GM12878 (cell line): ENCODE measurements at regions not wholly inside any gene's neighbourhood (a gene's known extent, or its start where the extent isn't known, plus 50 kb on each side); places are given as distances from the start of the nearest gene placed in this dataset.

Experiments
- ATAC-seq: fragments of 200-7000 bp; cut with Tn5 transposase; 3 replicates; pipeline ENCODE4 v1.9.1; 2020; ENCODE audit warnings: mild to moderate bottlenecking, moderate library complexity
- BruUV-seq: library from RNA; stranded (reverse); fragments of 400-500 nt; replicated peaks from 2 replicates; lab custom pipeline; 2021; lab: Mats Ljungman, UMichigan
- CTCF ChIA-PET: fragments of 300-600 bp; sonication (Branson Sonifier 250); formaldehyde crosslinking; extraction: SDS; loops from one replicate; lab custom pipeline; 2021; ENCODE audit warnings: inconsistent platforms; lab: Yijun Ruan, JAX
- POLR2A ChIA-PET: fragments of 350-600 bp; formaldehyde crosslinking; extraction: SDS; loops from one replicate; lab custom pipeline; 2021; ENCODE audit warnings: inconsistent platforms; lab: Charles Lee
- RAD21 ChIA-PET: fragments of 300-600 bp; sonication (Branson Sonifier 250); formaldehyde crosslinking; loops from one replicate; lab custom pipeline; 2023; ENCODE audit warnings: antibody characterized with exemption; ENCODE audit not compliant: unreplicated experiment; lab: Charles Lee
- SMC1A ChIA-PET: fragments of 300-600 bp; sonication (Branson Sonifier 250); formaldehyde crosslinking; loops from one replicate; lab custom pipeline; 2023; ENCODE audit not compliant: unreplicated experiment, uncharacterized antibody; lab: Charles Lee
- DNase-seq: peaks from one replicate; pipeline ENCODE4 v3.0.0-alpha.2; 2011; ENCODE audit warnings: low read depth, low spot score
- FAIRE-seq: peaks from 3 replicates; lab custom pipeline; 2011; peaks lifted over from hg19 to GRCh38; lab: Jason Lieb, UNC
- H2AFZ ChIP-seq: 2 replicates; pipeline ENCODE4 v1.6.0; 2011; ENCODE audit warnings: low read depth, low read length, control low read depth; ENCODE audit not compliant: control insufficient read depth
- H3K27ac ChIP-seq: 2 replicates; pipeline ENCODE4 v1.5.1; 2011; ENCODE audit warnings: control low read depth; ENCODE audit not compliant: control insufficient read depth, insufficient read depth
- H3K27me3 ChIP-seq, 2 experiments: replicated peaks in 1 of 2; 2 replicates each; pipeline versions ENCODE4 v1.6.0 to v1.6.1; 2011; ENCODE audit warnings: low read length in 1 of 2; ENCODE audit not compliant: control insufficient read depth in 2 of 2, insufficient read depth in 2 of 2
- H3K36me3 ChIP-seq, 2 experiments: 2 replicates each; pipeline ENCODE4 v1.5.1; 2011; ENCODE audit warnings: low read length in 1 of 2; ENCODE audit not compliant: control insufficient read depth in 2 of 2, insufficient read depth in 2 of 2
- H3K4me1 ChIP-seq: 2 replicates; pipeline ENCODE4 v1.6.1; 2011; ENCODE audit warnings: mild to moderate bottlenecking, low read length, moderate library complexity, mixed read lengths; ENCODE audit not compliant: control insufficient read depth, insufficient read depth
- H3K4me2 ChIP-seq: 2 replicates; pipeline ENCODE4 v1.6.0; 2011; ENCODE audit warnings: control low read depth; ENCODE audit not compliant: control insufficient read depth, insufficient read depth
- H3K4me3 ChIP-seq: fragments of 200-600 bp; sonication (generic); 2 replicates; pipeline ENCODE4 v1.5.1; 2016
- H3K79me2 ChIP-seq: 2 replicates; pipeline ENCODE4 v1.6.0; 2011; ENCODE audit warnings: low read length; ENCODE audit not compliant: control insufficient read depth, insufficient read depth
- H3K9ac ChIP-seq: 2 replicates; pipeline ENCODE4 v1.8.0; 2011; ENCODE audit warnings: low read length, control low read depth, mixed read lengths; ENCODE audit not compliant: control insufficient read depth, insufficient read depth
- H3K9me3 ChIP-seq: replicated peaks from 3 replicates; pipeline ENCODE4 v1.5.1; 2011; ENCODE audit warnings: mild to moderate bottlenecking, low read length; ENCODE audit not compliant: control insufficient read depth, insufficient read depth
- H4K20me1 ChIP-seq: 2 replicates; pipeline ENCODE4 v1.6.0; 2011; ENCODE audit not compliant: control insufficient read depth, insufficient read depth
- GATAD2B ChIP-seq: fragments of 450-650 bp; conservative IDR thresholded peaks from 2 replicates; pipeline ENCODE4 v1.6.1; 2017; ENCODE audit warnings: low read depth, mild to moderate bottlenecking, moderate library complexity
- IKZF2 ChIP-seq, 2 experiments: fragments of 450-650 bp; IDR thresholded peaks; 2 replicates each; pipeline ENCODE4 v1.6.1; 2017; ENCODE audit warnings: mild to moderate bottlenecking in 2 of 2, moderate library complexity in 2 of 2
- LARP7 ChIP-seq: fragments of 450-650 bp; IDR thresholded peaks from 2 replicates; pipeline ENCODE4 v1.6.1; 2017; ENCODE audit warnings: mild to moderate bottlenecking
- NFXL1 ChIP-seq: fragments of 450-650 bp; IDR thresholded peaks from 2 replicates; pipeline ENCODE4 v1.6.1; 2017; ENCODE audit warnings: antibody characterized with exemption, mild to moderate bottlenecking, borderline replicate concordance
- NFYA ChIP-seq: IDR thresholded peaks from 2 replicates; pipeline ENCODE4 v1.6.1; 2011; ENCODE audit warnings: low read depth, mild to moderate bottlenecking, low read length, improper control_type of control experiment, borderline replicate concordance
- RBBP5 ChIP-seq: fragments of 200-600 bp; sonication (generic); conservative IDR thresholded peaks from 2 replicates; pipeline ENCODE4 v1.6.1; 2016
- RFX5 ChIP-seq: IDR thresholded peaks from 2 replicates; pipeline ENCODE4 v1.6.1; 2011; ENCODE audit warnings: low read depth, low read length, improper control_type of control experiment
- SMAD5 ChIP-seq: IDR thresholded peaks from 2 replicates; pipeline ENCODE4 v1.6.1; 2016; ENCODE audit warnings: antibody characterized with exemption, low read depth
- STAT3 ChIP-seq: IDR thresholded peaks from 2 replicates; pipeline ENCODE4 v1.6.1; 2011; ENCODE audit warnings: low read depth, low read length, improper control_type of control experiment
- TCF3 ChIP-seq: IDR thresholded peaks from 2 replicates; pipeline ENCODE4 v1.6.1; 2012; ENCODE audit warnings: low read depth, mild to moderate bottlenecking, low read length, borderline replicate concordance; ENCODE audit not compliant: insufficient read depth
- ZNF384 ChIP-seq: IDR thresholded peaks from 2 replicates; pipeline ENCODE4 v1.6.1; 2012; ENCODE audit warnings: low read depth, mild to moderate bottlenecking, low read length, improper control_type of control experiment, borderline replicate concordance
- WGBS: methylation state at CpG from one replicate; pipeline ENCODE4 v1.1.6; 2016; ENCODE audit warnings: low lambda C conversion rate; ENCODE audit not compliant: insufficient replicate concordance, insufficient coverage; ENCODE audit errors: missing lambda C conversion rate; 5-methylcytosine and 5-hydroxymethylcytosine counted together
- in situ Hi-C: fragments of 300-500 bp; cut with MboI; formaldehyde crosslinking; loops from 9 replicates; pipeline ENCODE4 v1.14.3; 2018; ENCODE audit warnings: mixed read lengths
- intact Hi-C: fragments of 100-400 bp; cut with micrococcal nuclease; formaldehyde crosslinking; loops from one replicate; pipeline ENCODE4 v1.14.2; 2022; ENCODE audit not compliant: unreplicated experiment
- TF ChIP-seq, protein P1 (sequence below): fragments of 450-650 bp; IDR thresholded peaks from 2 replicates; pipeline ENCODE4 v1.6.1; 2016; ENCODE audit warnings: mild to moderate bottlenecking, moderate library complexity, borderline replicate concordance
- TF ChIP-seq, protein P2 (sequence below): IDR thresholded peaks from 2 replicates; pipeline ENCODE4 v1.6.1; 2012; ENCODE audit warnings: low read depth, low read length, improper control_type of control experiment
- TF ChIP-seq, protein P3 (sequence below): fragments of 450-650 bp; IDR thresholded peaks from 2 replicates; pipeline ENCODE4 v1.6.1; 2017; ENCODE audit warnings: borderline replicate concordance

DNA sequence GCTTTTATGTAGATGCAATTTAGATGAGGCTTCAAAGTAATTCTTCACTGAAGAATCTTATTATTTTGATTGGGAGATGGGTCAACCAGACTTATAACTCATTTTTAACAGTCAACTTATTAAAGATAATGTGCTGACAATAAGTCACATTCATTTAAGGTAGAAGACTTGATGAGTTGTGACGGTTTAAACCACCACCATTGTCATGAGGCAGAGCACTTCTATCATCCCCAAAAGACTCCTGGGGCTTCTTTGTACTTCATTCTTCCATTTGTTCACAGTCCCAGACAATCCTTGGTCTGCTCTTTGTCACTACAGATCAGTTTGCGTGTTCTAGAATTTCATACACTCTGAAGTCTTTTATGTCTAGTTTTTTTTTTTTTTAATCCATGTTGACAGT is 346.1 kb downstream of the RASEF start:
- ATAC-seq: no peak
- H4K20me1 ChIP-seq: no peaks in the 10 kb centered on the region
- H3K36me3 ChIP-seq: no peaks in the 10 kb centered on the region
- H3K9me3 ChIP-seq: no peaks in the 10 kb centered on the region; the same call in 2 of the 3 replicates
- ChIA-PET RAD21 (no interaction called here), POLR2A (no interaction called here), CTCF (no interaction called here), SMC1A (no interaction called here)
- BruUV-seq: no TSS peak
- H3K27me3 ChIP-seq: no peaks in the 10 kb centered on the region
- DNase-seq: no peak
- no peak overlapping the region for H3K4me2 ChIP-seq
- H2AFZ ChIP-seq: no peak overlapping the region
- H3K79me2 ChIP-seq: no peaks in the 10 kb centered on the region
- in situ Hi-C loops (no loop called here), intact Hi-C loops (no loop called here)
- no peak for TF ChIP-seq TCF3
- no peak for TF ChIP-seq NFXL1
- no peak for TF ChIP-seq STAT3
- TF ChIP-seq NFYA: no peak
- no peak for TF ChIP-seq ZNF384
- no peak for TF ChIP-seq LARP7
- no peak for TF ChIP-seq RBBP5
- no peak for TF ChIP-seq GATAD2B
- TF ChIP-seq SMAD5: no peak
- TF ChIP-seq IKZF2 (IDR thresholded peaks at IDR 0.05): no peak
- no peaks in the 10 kb centered on the region for H3K4me1 ChIP-seq
- H3K9ac ChIP-seq: no peak overlapping the region
- WGBS: 13% methylated on average over 2 of the region's 2 CpGs
- H3K27ac ChIP-seq: no peak overlapping the region
- no peak for FAIRE-seq
- no peak overlapping the region for H3K4me3 ChIP-seq

DNA sequence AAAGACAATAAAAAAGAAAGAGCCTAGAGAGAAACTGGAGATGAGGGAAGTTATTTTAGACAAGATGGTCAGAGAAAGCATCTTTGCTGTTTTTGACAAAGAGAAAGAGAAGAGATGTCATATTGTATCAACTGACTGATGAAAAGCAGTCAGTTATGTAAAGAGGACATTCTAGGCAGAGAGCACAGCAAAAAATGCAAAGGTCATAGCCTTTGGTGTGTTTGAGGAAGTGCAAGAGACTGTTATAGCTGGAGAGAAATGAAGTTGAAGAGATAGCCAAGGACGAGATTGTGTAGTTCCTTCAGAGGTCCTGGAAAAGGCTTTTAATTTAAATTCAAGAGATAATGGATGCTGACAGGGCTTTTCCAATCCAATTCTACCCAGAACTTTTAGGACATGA is 342.4 kb downstream of the RASEF start:
- Histone ChIP-seq H3K79me2 (no peaks in the 10 kb centered on the region), H3K27ac (no peak overlapping the region), H3K36me3 (no peaks in the 10 kb centered on the region), H3K9ac (no peak overlapping the region), H2AFZ (no peak overlapping the region), H3K9me3 (no peaks in the 10 kb centered on the region; the same call in 2 of the 3 replicates), H3K4me2 (no peak overlapping the region), H3K27me3 (no peaks in the 10 kb centered on the region), H3K4me3 (no peak overlapping the region), H4K20me1 (no peaks in the 10 kb centered on the region), H3K4me1 (no peaks in the 10 kb centered on the region)
- ChIA-PET RAD21 (no interaction called here), SMC1A (no interaction called here), POLR2A (no interaction called here), CTCF (no interaction called here)
- no peak for FAIRE-seq
- no TSS peak for BruUV-seq
- intact Hi-C loops (no loop called here), in situ Hi-C loops (no loop called here)
- WGBS: 0% methylated on average over 1 of the region's 1 CpG
- DNase-seq: no peak
- ATAC-seq: no peak
- TF ChIP-seq, protein P1, sequence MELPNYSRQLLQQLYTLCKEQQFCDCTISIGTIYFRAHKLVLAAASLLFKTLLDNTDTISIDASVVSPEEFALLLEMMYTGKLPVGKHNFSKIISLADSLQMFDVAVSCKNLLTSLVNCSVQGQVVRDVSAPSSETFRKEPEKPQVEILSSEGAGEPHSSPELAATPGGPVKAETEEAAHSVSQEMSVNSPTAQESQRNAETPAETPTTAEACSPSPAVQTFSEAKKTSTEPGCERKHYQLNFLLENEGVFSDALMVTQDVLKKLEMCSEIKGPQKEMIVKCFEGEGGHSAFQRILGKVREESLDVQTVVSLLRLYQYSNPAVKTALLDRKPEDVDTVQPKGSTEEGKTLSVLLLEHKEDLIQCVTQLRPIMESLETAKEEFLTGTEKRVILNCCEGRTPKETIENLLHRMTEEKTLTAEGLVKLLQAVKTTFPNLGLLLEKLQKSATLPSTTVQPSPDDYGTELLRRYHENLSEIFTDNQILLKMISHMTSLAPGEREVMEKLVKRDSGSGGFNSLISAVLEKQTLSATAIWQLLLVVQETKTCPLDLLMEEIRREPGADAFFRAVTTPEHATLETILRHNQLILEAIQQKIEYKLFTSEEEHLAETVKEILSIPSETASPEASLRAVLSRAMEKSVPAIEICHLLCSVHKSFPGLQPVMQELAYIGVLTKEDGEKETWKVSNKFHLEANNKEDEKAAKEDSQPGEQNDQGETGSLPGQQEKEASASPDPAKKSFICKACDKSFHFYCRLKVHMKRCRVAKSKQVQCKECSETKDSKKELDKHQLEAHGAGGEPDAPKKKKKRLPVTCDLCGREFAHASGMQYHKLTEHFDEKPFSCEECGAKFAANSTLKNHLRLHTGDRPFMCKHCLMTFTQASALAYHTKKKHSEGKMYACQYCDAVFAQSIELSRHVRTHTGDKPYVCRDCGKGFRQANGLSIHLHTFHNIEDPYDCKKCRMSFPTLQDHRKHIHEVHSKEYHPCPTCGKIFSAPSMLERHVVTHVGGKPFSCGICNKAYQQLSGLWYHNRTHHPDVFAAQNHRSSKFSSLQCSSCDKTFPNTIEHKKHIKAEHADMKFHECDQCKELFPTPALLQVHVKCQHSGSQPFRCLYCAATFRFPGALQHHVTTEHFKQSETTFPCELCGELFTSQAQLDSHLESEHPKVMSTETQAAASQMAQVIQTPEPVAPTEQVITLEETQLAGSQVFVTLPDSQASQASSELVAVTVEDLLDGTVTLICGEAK: no peak
- TF ChIP-seq, protein P2, sequence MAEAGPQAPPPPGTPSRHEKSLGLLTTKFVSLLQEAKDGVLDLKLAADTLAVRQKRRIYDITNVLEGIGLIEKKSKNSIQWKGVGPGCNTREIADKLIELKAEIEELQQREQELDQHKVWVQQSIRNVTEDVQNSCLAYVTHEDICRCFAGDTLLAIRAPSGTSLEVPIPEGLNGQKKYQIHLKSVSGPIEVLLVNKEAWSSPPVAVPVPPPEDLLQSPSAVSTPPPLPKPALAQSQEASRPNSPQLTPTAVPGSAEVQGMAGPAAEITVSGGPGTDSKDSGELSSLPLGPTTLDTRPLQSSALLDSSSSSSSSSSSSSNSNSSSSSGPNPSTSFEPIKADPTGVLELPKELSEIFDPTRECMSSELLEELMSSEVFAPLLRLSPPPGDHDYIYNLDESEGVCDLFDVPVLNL: no peak
- TF ChIP-seq RFX5: no peak
- TF ChIP-seq, protein P3, sequence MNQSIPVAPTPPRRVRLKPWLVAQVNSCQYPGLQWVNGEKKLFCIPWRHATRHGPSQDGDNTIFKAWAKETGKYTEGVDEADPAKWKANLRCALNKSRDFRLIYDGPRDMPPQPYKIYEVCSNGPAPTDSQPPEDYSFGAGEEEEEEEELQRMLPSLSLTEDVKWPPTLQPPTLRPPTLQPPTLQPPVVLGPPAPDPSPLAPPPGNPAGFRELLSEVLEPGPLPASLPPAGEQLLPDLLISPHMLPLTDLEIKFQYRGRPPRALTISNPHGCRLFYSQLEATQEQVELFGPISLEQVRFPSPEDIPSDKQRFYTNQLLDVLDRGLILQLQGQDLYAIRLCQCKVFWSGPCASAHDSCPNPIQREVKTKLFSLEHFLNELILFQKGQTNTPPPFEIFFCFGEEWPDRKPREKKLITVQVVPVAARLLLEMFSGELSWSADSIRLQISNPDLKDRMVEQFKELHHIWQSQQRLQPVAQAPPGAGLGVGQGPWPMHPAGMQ: no peak
